Caco-2 (cell line): ENCODE measurements at regions not wholly inside any gene's neighbourhood (a gene's known extent, or its start where the extent isn't known, plus 50 kb on each side); places are given as distances from the start of the nearest gene placed in this dataset.

Source experiments
- BruUV-seq: library from RNA; stranded (reverse); fragments of 400-500 nt; replicated peaks from 2 replicates; lab custom pipeline; 2021; lab: Mats Ljungman, UMichigan
- CTCF ChIA-PET: fragments of 300-600 bp; sonication (Branson Sonifier 250); formaldehyde crosslinking; loops from one replicate; lab custom pipeline; 2022; ENCODE audit warnings: antibody characterized with exemption; lab: Charles Lee
- POLR2A ChIA-PET: fragments of 300-600 bp; sonication (Branson Sonifier 250); formaldehyde crosslinking; loops from one replicate; lab custom pipeline; 2022; ENCODE audit warnings: antibody characterized with exemption; lab: Charles Lee
- DNase-seq, 2 experiments: peaks; one replicate each; pipeline versions ENCODE4 v3.0.0 to v3.0.0-alpha.2; 2020 to 2022
- H3K27me3 ChIP-seq: replicated peaks from 2 replicates; pipeline ENCODE4 v1.6.0; 2011; ENCODE audit warnings: low read length; ENCODE audit not compliant: control insufficient read depth, insufficient read depth
- H3K36me3 ChIP-seq: 2 replicates; pipeline ENCODE4 v1.5.1; 2011; ENCODE audit warnings: low read length; ENCODE audit not compliant: control insufficient read depth, insufficient read depth
- H3K4me1 ChIP-seq: fragments of 250-450 bp; sonication (Bioruptor Pico); 2 replicates; pipeline ENCODE4 v1.5.1; 2020; ENCODE audit warnings: mild to moderate bottlenecking
- H3K4me3 ChIP-seq: 2 replicates; pipeline ENCODE4 v1.5.1; 2011; ENCODE audit warnings: low read depth, mild to moderate bottlenecking, control low read depth, low read length
- H3K9me3 ChIP-seq: fragments of 250-450 bp; sonication (Bioruptor Pico); 2 replicates; pipeline ENCODE4 v1.5.1; 2020; ENCODE audit warnings: mild to moderate bottlenecking, moderate library complexity
- H3K27ac Mint-ChIP-seq: one replicate; pipeline ENCODE4 v1.8.0; 2022; ENCODE audit warnings: mixed read lengths; ENCODE audit not compliant: unreplicated experiment
- H3K27me3 Mint-ChIP-seq: one replicate; pipeline ENCODE4 v1.8.0; 2022; ENCODE audit warnings: mixed read lengths; ENCODE audit not compliant: insufficient read depth, unreplicated experiment
- H3K36me3 Mint-ChIP-seq: one replicate; pipeline ENCODE4 v1.8.0; 2022; ENCODE audit warnings: mild to moderate bottlenecking, mixed read lengths; ENCODE audit not compliant: insufficient read depth, unreplicated experiment
- H3K4me1 Mint-ChIP-seq: one replicate; pipeline ENCODE4 v1.8.0; 2022; ENCODE audit warnings: low read depth, mixed read lengths; ENCODE audit not compliant: unreplicated experiment
- H3K4me3 Mint-ChIP-seq: one replicate; pipeline ENCODE4 v1.8.0; 2022; ENCODE audit warnings: mild to moderate bottlenecking, moderate library complexity, mixed read lengths; ENCODE audit not compliant: unreplicated experiment
- H3K9me3 Mint-ChIP-seq: one replicate; pipeline ENCODE4 v1.8.0; 2022; ENCODE audit warnings: mixed read lengths; ENCODE audit not compliant: unreplicated experiment
- CTCF ChIP-seq, 2 experiments: fragments of 200-600 bp in 1 of 2; IDR thresholded peaks; 1 replicate in 1 of 2; 2 replicates in 1 of 2; pipeline versions ENCODE4 v1.5.1 to v1.8.0; 2011 to 2022; ENCODE audit warnings: antibody characterized with exemption in 1 of 2, control low read depth in 1 of 2, inconsistent platforms in 1 of 2, low read depth in 1 of 2, low read length in 1 of 2, mild to moderate bottlenecking in 1 of 2, moderate library complexity in 1 of 2; ENCODE audit not compliant: insufficient read depth in 1 of 2, severe bottlenecking in 1 of 2, unreplicated experiment in 1 of 2
- intact Hi-C: fragments of 100-400 bp; cut with micrococcal nuclease; formaldehyde crosslinking; loops from one replicate; pipeline ENCODE4 v1.10.0; 2022; ENCODE audit not compliant: unreplicated experiment

GRCh38 chr6:151176911-151177770 lies 62.6 kb upstream of the AKAP12 start:
- H3K9me3 ChIP-seq = no peaks in the 10 kb centered on the region
- CTCF ChIA-PET = no interaction called here
- intact Hi-C loops = no loop called here
- Mint-ChIP-seq H3K9me3 (peaks cover 9% of the 10 kb centered on the region), H3K36me3 (no peaks in the 10 kb centered on the region), H3K4me3 (no peak overlapping the region), H3K27me3 (no peaks in the 10 kb centered on the region), H3K4me1 (no peaks in the 10 kb centered on the region), H3K27ac (no peak overlapping the region)
- no peak for DNase-seq
- H3K4me1 ChIP-seq = 0 out of 2 replicates have a peak, but pooled peaks cover 4% of the 10 kb centered on the region
- no peak overlapping the region for H3K4me3 ChIP-seq
- TF ChIP-seq CTCF (IDR thresholded peaks at IDR 0.05; ENCODE audit: insufficient read depth in 1 of 2, low read depth in 1 of 2, low read length in 1 of 2, severe bottlenecking in 1 of 2, unreplicated experiment in 1 of 2) = no peak
- H3K36me3 ChIP-seq = no peaks in the 10 kb centered on the region
- no TSS peak for BruUV-seq
- H3K27me3 ChIP-seq = no peaks in the 10 kb centered on the region
- POLR2A ChIA-PET = no interaction called here

- H3K4me1 ChIP-seq = 0 out of 2 replicates have a peak, but pooled peaks cover 4% of the 10 kb centered on the region
- peaks cover 4% of the 10 kb centered on the region; the same call in 1 of the 2 replicates for H3K9me3 ChIP-seq
- Mint-ChIP-seq H3K4me1 (no peaks in the 10 kb centered on the region), H3K27ac (no peak overlapping the region), H3K9me3 (peaks cover 18% of the 10 kb centered on the region), H3K4me3 (no peak overlapping the region), H3K27me3 (no peaks in the 10 kb centered on the region), H3K36me3 (no peaks in the 10 kb centered on the region)
- DNase-seq = no peak
- no peaks in the 10 kb centered on the region for H3K36me3 ChIP-seq
- intact Hi-C loops = no loop called here
- CTCF ChIA-PET = no interaction called here
- H3K4me3 ChIP-seq = no peak overlapping the region
- no peaks in the 10 kb centered on the region for H3K27me3 ChIP-seq
- no peak for TF ChIP-seq CTCF (IDR thresholded peaks at IDR 0.05; ENCODE audit: insufficient read depth in 1 of 2, low read depth in 1 of 2, low read length in 1 of 2, severe bottlenecking in 1 of 2, unreplicated experiment in 1 of 2)
- no TSS peak for BruUV-seq
- POLR2A ChIA-PET = no interaction called here
Observed at GRCh38 chr6:151178373-151178772, 61.4 kb upstream of the AKAP12 start.

GRCh38 chr6:151179321-151179720 lies 60.4 kb upstream of the AKAP12 start:
- CTCF ChIA-PET = no interaction called here
- no peak for TF ChIP-seq CTCF (IDR thresholded peaks at IDR 0.05; ENCODE audit: insufficient read depth in 1 of 2, low read depth in 1 of 2, low read length in 1 of 2, severe bottlenecking in 1 of 2, unreplicated experiment in 1 of 2)
- H3K4me1 Mint-ChIP-seq = no peaks in the 10 kb centered on the region
- Histone ChIP-seq H3K27me3 (no peaks in the 10 kb centered on the region), H3K4me3 (no peak overlapping the region), H3K9me3 (peaks cover 4% of the 10 kb centered on the region; the same call in 1 of the 2 replicates), H3K4me1 (0 out of 2 replicates have a peak, but pooled peaks cover 4% of the 10 kb centered on the region), H3K36me3 (no peaks in the 10 kb centered on the region)
- no TSS peak for BruUV-seq
- intact Hi-C loops = no loop called here
- no peak for DNase-seq
- no peaks in the 10 kb centered on the region for H3K27me3 Mint-ChIP-seq
- no peak overlapping the region for H3K4me3 Mint-ChIP-seq
- no peak overlapping the region for H3K27ac Mint-ChIP-seq
- H3K9me3 Mint-ChIP-seq = peaks cover 18% of the 10 kb centered on the region
- H3K36me3 Mint-ChIP-seq = no peaks in the 10 kb centered on the region
- POLR2A ChIA-PET = no interaction called here
